ENCODE measurements at regions not wholly inside any gene's neighbourhood (a gene's known extent, or its start where the extent isn't known, plus 50 kb on each side); places are given as distances from the start of the nearest gene placed in this dataset.

DNA sequence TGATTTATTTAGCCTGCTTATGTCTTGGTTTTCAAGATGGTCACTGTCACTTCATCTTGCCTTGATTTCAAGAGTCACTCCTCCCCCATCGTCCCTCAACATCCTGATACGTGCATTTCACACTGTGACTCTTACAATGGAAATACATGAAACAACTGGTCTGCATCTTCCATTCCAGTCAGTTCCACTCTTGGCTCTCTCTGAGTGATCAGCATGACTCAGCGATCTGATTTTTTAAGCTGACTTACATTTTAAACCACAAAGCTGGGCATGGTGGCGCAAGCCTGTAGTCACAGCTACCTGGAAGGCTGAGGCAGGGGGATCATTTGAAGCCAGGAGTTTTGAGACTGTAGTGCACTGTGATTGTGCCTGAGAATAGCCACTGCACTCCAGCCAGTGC is 271.2 kb upstream of the ROPN1 start:
- Histone ChIP-seq H3K27me3 (ENCODE audit: control insufficient read depth, insufficient read depth, low read length) (no peaks in the 10 kb centered on the region), H3K9me3 (ENCODE audit: control insufficient read depth in 2 of 3, insufficient read depth in 1 of 3, low read length in 3 of 3) (no peaks in the 10 kb centered on the region), H3K27ac (ENCODE audit: low read depth in 2 of 2, low read length in 2 of 2) (no peak overlapping the region), H3K4me3 (ENCODE audit: low read length in 3 of 3) (no peak overlapping the region), H3K4me1 (ENCODE audit: control insufficient read depth in 2 of 3, insufficient read depth in 2 of 3, low read depth in 1 of 3, low read length in 3 of 3) (peaks cover 3 to 5% (median 4%) of the 10 kb centered on the region in 3 donors), H3K36me3 (ENCODE audit: control insufficient read depth in 2 of 3, insufficient read depth in 3 of 3, low read length in 3 of 3) (no peaks in the 10 kb centered on the region), H3K9ac (ENCODE audit: low read length in 3 of 3) (no peak overlapping the region)
- TF ChIP-seq CTCF (IDR thresholded peaks at IDR 0.05; ENCODE audit: borderline replicate concordance, extremely low read depth, insufficient read depth) = no peak
- FAIRE-seq (no peak), DNase-seq (no peak)
- intact Hi-C loops (cut with DNase I) = no loop called here

DNA sequence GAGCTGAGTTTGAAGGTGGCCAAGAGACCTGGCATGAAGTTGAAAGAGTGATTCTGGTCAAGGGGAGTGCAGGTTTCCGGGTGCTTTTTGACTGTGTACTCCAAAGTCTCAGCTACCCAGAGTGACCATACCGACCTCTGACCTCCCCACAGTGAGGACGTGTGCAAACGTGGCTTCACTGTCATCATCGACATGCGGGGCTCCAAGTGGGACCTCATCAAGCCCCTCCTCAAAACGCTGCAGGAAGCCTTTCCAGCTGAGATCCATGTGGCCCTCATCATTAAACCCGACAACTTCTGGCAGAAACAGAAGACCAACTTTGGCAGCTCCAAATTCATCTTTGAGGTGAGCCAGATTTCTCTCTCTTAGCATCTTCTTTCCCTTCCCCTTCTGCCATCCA is 272.4 kb upstream of the ROPN1 start:
- Histone ChIP-seq H3K9ac (ENCODE audit: low read length in 3 of 3) (no peak overlapping the region), H3K4me3 (ENCODE audit: low read length in 3 of 3) (no peak overlapping the region), H3K4me1 (ENCODE audit: control insufficient read depth in 2 of 3, insufficient read depth in 2 of 3, low read depth in 1 of 3, low read length in 3 of 3) (no peaks in the 10 kb centered on the region), H3K9me3 (ENCODE audit: control insufficient read depth in 2 of 3, insufficient read depth in 1 of 3, low read length in 3 of 3) (no peaks in the 10 kb centered on the region), H3K27ac (ENCODE audit: low read depth in 2 of 2, low read length in 2 of 2) (no peak overlapping the region), H3K36me3 (ENCODE audit: control insufficient read depth in 2 of 3, insufficient read depth in 3 of 3, low read length in 3 of 3) (no peaks in the 10 kb centered on the region), H3K27me3 (ENCODE audit: control insufficient read depth, insufficient read depth, low read length) (no peaks in the 10 kb centered on the region)
- intact Hi-C loops (cut with DNase I) = no loop called here
- TF ChIP-seq CTCF (IDR thresholded peaks at IDR 0.05; ENCODE audit: borderline replicate concordance, extremely low read depth, insufficient read depth) = no peak
- no peak for FAIRE-seq
- DNase-seq = no peak

- no peak for FAIRE-seq
- Histone ChIP-seq H3K4me3 (ENCODE audit: low read length in 3 of 3) (no peak overlapping the region), H3K9ac (ENCODE audit: low read length in 3 of 3) (no peak overlapping the region), H3K9me3 (ENCODE audit: control insufficient read depth in 2 of 3, insufficient read depth in 1 of 3, low read length in 3 of 3) (no peaks in the 10 kb centered on the region), H3K36me3 (ENCODE audit: control insufficient read depth in 2 of 3, insufficient read depth in 3 of 3, low read length in 3 of 3) (no peaks in the 10 kb centered on the region), H3K27ac (ENCODE audit: low read depth in 2 of 2, low read length in 2 of 2) (no peak overlapping the region), H3K27me3 (ENCODE audit: control insufficient read depth, insufficient read depth, low read length) (no peaks in the 10 kb centered on the region), H3K4me1 (ENCODE audit: control insufficient read depth in 2 of 3, insufficient read depth in 2 of 3, low read depth in 1 of 3, low read length in 3 of 3) (no peaks in the 10 kb centered on the region)
- peak in 4 of 5 donors; percentile 48 to 82 (median 72) for DNase-seq
- intact Hi-C loops (cut with DNase I) = no loop called here
- no peak for TF ChIP-seq CTCF (IDR thresholded peaks at IDR 0.05; ENCODE audit: borderline replicate concordance, extremely low read depth, insufficient read depth)
Observed at GRCh38 chr3:124266487-124266886, 274.6 kb upstream of the ROPN1 start.

DNA sequence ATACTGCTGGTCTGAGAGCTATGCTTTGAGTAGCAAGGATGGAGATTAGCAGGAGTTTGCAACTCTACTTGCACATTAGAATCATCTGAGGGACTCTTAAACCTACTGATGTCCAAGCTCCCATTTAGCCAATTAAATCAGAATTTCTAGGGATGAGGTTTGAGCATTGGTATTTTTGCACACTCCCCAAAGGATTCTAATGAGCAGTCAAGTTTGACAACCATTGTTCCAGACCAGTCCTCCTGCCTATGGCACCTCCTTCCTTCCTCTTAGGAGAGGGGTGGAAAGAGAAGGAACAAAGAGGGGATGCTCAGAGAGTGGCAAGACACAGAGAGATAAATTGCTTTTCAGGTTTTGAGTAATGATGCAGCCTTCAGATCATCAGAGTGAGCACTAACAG is 275.5 kb upstream of the ROPN1 start:
- H3K36me3 ChIP-seq (ENCODE audit: control insufficient read depth in 2 of 3, insufficient read depth in 3 of 3, low read length in 3 of 3) = no peaks in the 10 kb centered on the region
- H3K9me3 ChIP-seq (ENCODE audit: control insufficient read depth in 2 of 3, insufficient read depth in 1 of 3, low read length in 3 of 3) = no peaks in the 10 kb centered on the region
- DNase-seq = no peak
- TF ChIP-seq CTCF (IDR thresholded peaks at IDR 0.05; ENCODE audit: borderline replicate concordance, extremely low read depth, insufficient read depth) = no peak
- FAIRE-seq = no peak
- no peak overlapping the region for H3K27ac ChIP-seq (ENCODE audit: low read depth in 2 of 2, low read length in 2 of 2)
- no peak overlapping the region for H3K4me3 ChIP-seq (ENCODE audit: low read length in 3 of 3)
- intact Hi-C loops (cut with DNase I) = no loop called here
- H3K27me3 ChIP-seq (ENCODE audit: control insufficient read depth, insufficient read depth, low read length) = no peaks in the 10 kb centered on the region
- no peaks in the 10 kb centered on the region for H3K4me1 ChIP-seq (ENCODE audit: control insufficient read depth in 2 of 3, insufficient read depth in 2 of 3, low read depth in 1 of 3, low read length in 3 of 3)
- no peak overlapping the region for H3K9ac ChIP-seq (ENCODE audit: low read length in 3 of 3)
